Amniotic epithelial cell (primary cell): ENCODE measurements at regions not wholly inside any gene's neighbourhood (a gene's known extent, or its start where the extent isn't known, plus 50 kb on each side); places are given as distances from the start of the nearest gene placed in this dataset.
A peak's percentile ranks its signal among the peaks of the same experiment; 100 is the strongest.

Experiments
- DNase-seq: peaks from one replicate; pipeline ENCODE4 v3.0.0-alpha.2; 2010; ENCODE audit warnings: low read depth

- peak; percentile 50 for DNase-seq
Measured at GRCh38 chr12:92089559-92089958, 56.1 kb downstream of the BTG1 start.

GRCh38 chr12:92088805-92089204 is 56.8 kb downstream of the BTG1 start:
- DNase-seq, result no peak

GRCh38 chr12:92085736-92086040 is 60.0 kb downstream of the BTG1 start:
- no peak for DNase-seq

GRCh38 chr12:92085040-92085735 is 60.5 kb downstream of the BTG1 start:
- no peak for DNase-seq

GRCh38 chr12:92080911-92081285 is 64.7 kb downstream of the BTG1 start:
- no peak for DNase-seq

- DNase-seq, result no peak
Measured at GRCh38 chr12:92079054-92079385, 66.6 kb downstream of the BTG1 start.

GRCh38 chr12:92078167-92079053 is 67.2 kb downstream of the BTG1 start:
- DNase-seq, result peak; percentile 89

- DNase-seq, result no peak
Measured at GRCh38 chr12:92077530-92077929, 68.1 kb downstream of the BTG1 start.

GRCh38 chr12:92076101-92076500 is 69.5 kb downstream of the BTG1 start:
- no peak for DNase-seq

GRCh38 chr12:92075425-92075914 is 70.2 kb downstream of the BTG1 start:
- DNase-seq, result peak; percentile 82

- DNase-seq, result no peak
Measured at GRCh38 chr12:92074889-92075288, 70.8 kb downstream of the BTG1 start.

GRCh38 chr12:92073094-92073493 is 72.6 kb downstream of the BTG1 start:
- DNase-seq, result no peak

GRCh38 chr12:92072112-92072511 is 73.5 kb downstream of the BTG1 start:
- no peak for DNase-seq

- DNase-seq, result peak; percentile 96
Measured at GRCh38 chr12:92070864-92071445, 74.7 kb downstream of the BTG1 start.

GRCh38 chr12:92070054-92070863 is 75.4 kb downstream of the BTG1 start:
- no peak for DNase-seq

- no peak for DNase-seq
Measured at GRCh38 chr12:92068459-92068858, 77.2 kb downstream of the BTG1 start.

- DNase-seq, result no peak
Measured at GRCh38 chr12:92065639-92066038, 80.0 kb downstream of the BTG1 start.

GRCh38 chr12:92065018-92065499 is 80.6 kb downstream of the BTG1 start:
- peak; percentile 29 for DNase-seq

GRCh38 chr12:92064422-92064821 is 81.2 kb downstream of the BTG1 start:
- no peak for DNase-seq

- DNase-seq, result peak; percentile 54
Measured at GRCh38 chr12:92063641-92064040, 82.0 kb downstream of the BTG1 start.

GRCh38 chr12:92062539-92063493 is 82.8 kb downstream of the BTG1 start:
- peak; percentile 38 for DNase-seq
